Stimulated activated CD4-positive, alpha-beta T cell treated with anti-CD3 and anti-CD28 coated beads, Interleukin-12 subunit alpha, Interleukin-12 subunit beta, amount 100 ng/mL, for 4 hours (primary cell): ENCODE measurements at regions not wholly inside any gene's neighbourhood (a gene's known extent, or its start where the extent isn't known, plus 50 kb on each side); places are given as distances from the start of the nearest gene placed in this dataset.
"Not testable (repeated sequence)": the region's sequence is repeated elsewhere in the genome, so short reads cannot be mapped to it uniquely, and the experiment has no call there.

Source experiments
- DNase-seq: peaks from one replicate; pipeline ENCODE4 v3.0.0-alpha.2; 2020

- DNase-seq: no peak
Observed at GRCh38 chr5:162811071-162811470, 626.3 kb upstream of the CCNG1 start.

DNA sequence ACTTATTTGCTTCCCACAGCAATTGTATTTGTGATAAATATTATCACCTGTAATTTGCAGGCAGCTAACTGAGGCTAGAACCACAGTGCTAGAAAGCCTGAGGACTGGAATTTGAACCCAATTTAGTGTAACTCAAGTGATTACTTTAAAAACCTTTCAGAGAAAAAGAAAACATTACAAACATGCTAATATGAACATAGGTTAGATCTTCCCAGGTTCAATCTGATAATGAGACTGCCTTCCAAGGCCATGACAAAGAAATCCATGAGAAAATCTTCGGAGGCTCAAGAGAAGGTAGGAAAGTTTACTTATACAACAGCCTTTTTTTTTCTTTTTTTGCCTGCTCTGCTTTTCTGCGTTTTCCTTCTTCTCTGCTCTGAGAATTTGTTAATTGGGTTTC, 620.6 kb upstream of the CCNG1 start:
- DNase-seq: no peak

- no peak for DNase-seq
Observed at GRCh38 chr5:162817364-162817763, 620.0 kb upstream of the CCNG1 start.

- DNase-seq: not testable (repeated sequence)
Observed at GRCh38 chr5:162821664-162822063, 615.7 kb upstream of the CCNG1 start.

GRCh38 chr5:162824360-162824759, 613.0 kb upstream of the CCNG1 start:
- no peak for DNase-seq

GRCh38 chr5:162837155-162837554, 600.2 kb upstream of the CCNG1 start:
- DNase-seq: no peak

DNA sequence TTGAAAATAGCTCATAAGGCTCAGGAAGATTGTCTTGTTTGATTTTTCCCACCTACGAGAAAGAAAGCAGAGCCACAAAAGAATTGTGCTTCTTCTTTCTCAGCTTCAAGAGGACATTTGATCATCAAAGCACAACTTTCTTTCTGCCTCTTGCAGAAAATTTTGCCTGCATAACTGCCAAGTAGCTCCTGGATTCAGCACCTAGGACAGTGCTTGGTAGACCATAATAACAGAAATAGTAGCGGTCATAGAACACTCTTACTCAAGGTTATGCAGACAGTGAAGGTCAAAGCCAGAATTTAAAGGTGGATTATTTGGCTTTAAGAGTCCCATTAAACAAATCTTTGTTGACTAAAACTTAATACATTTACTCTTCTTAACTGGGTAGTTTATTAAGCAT, 594.7 kb upstream of the CCNG1 start:
- no peak for DNase-seq

- no peak for DNase-seq
Observed at GRCh38 chr5:162852134-162852533, 585.3 kb upstream of the CCNG1 start.

GRCh38 chr5:162858770-162859169, 578.6 kb upstream of the CCNG1 start:
- DNase-seq: no peak

GRCh38 chr5:162870966-162871365, 566.4 kb upstream of the CCNG1 start:
- no peak for DNase-seq

GRCh38 chr5:162882629-162883028, 554.8 kb upstream of the CCNG1 start:
- DNase-seq: no peak

- DNase-seq: no peak
Observed at GRCh38 chr5:162886717-162887116, 550.7 kb upstream of the CCNG1 start.

GRCh38 chr5:162888268-162888667, 549.1 kb upstream of the CCNG1 start:
- no peak for DNase-seq

GRCh38 chr5:162911873-162912272, 525.5 kb upstream of the CCNG1 start:
- DNase-seq: no peak

DNA sequence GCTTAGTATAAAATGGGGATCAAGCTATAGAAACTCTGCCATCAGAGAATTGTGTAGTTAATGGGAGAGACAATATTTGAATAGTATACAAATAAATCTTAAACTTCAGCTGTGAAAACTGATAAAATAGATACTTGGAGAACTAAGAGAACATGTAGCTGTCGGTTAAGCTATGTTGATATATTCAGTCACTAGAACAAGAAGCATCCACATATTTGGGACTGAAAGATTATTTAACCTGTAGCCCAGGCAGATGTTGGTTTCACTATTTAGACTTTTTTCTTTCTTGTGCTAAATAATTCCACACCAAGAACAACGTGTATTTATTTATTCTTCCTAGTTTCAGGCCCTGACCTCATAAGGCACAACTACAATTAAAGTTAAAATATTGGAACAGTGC, 521.0 kb upstream of the CCNG1 start:
- DNase-seq: no peak

DNA sequence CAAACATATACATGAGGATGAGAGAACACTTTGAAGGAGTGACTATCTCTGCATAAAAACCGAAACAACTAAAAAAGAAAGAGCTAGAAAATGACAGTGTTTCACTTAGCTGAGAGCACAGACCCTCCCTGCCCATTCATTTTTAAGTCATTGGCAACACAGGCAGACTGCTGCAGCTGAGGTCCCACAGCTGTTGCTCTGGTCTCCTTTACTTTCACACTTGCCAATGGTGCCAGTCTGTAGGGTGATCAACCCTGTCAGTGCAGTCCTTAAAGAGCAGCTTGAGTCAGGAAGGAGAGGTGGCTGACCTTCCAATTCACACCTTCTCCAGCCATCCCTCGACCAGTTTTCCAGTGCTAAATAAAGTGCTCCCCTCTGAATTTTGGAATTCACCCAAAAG, 508.3 kb upstream of the CCNG1 start:
- no peak for DNase-seq

DNA sequence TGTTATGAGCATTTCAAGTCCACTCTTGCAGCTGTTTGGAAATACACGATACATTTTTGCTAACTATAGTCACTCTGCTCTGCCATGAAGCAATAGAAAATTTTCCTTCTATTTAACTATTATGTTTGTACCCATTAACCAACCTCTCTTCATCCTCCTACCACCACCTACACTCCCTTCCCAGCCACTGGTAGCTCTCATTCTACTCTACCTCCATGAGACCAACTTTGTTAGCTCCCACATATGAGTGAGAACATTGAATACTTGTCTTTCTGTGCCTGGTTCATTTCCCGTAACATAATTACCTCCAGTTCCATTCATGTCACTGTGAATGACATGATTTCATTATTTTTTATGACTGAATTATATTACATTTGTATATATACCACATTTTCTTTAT, 505.9 kb upstream of the CCNG1 start:
- no peak for DNase-seq

GRCh38 chr5:162939991-162940390, 497.4 kb upstream of the CCNG1 start:
- DNase-seq: no peak

GRCh38 chr5:162948677-162949076, 488.7 kb upstream of the CCNG1 start:
- DNase-seq: no peak

DNA sequence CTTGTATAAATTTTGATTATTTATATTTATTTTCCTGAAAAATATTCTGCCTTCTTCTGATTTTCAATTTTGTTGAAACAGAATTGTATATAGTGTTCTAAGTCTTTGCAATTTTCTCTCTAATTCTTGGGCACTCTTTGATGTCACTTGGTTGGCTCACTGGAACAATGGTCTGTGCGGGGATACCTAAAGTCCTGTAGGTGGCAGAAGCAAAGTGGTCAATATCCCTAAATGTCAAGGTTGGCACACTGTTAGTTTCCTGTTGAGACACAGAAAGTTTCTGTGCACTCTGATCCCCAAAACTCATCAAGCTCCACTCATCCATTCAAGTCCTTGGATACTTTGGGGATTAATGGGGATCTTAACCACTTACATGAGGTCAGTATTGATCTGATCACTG, 480.8 kb upstream of the CCNG1 start:
- no peak for DNase-seq

DNA sequence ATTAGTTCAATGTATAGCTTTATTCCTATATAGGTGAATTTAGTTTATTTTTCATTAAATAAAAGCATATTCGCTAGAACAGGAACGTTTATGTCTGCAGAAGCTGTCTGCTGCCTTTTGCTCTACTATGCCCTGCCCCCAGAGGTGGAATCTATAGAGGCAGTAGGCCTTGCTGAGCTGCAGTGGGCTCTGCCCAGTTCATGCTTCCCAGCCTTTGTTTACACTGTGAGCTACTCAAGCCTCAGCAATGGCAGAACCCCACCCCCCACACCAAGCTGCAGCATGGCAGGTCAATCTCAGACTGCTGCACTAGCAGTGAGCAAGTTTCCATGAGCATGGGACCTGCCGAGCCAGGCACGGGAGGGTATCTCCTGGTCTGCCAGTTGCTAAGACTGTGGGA, 473.3 kb upstream of the CCNG1 start:
- DNase-seq: not testable (repeated sequence)

DNA sequence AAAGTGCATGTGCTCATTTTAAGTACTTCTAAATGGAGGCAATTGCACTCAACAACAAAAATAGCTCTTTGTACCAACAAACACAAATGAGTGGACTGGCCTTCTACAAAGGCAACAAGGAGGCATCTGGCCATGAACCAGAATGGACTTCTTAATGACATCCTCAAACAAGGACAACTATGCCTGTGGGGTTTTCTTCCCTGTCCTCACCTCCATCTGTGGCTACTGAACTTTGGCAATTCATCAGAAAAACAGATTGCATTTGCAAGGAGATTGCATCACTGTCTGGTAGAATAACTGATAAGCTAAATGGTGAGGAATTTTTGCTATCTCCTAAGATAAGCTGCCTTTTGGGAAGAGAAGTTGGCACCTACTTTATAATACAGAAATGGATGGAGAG, 447.3 kb upstream of the CCNG1 start:
- DNase-seq: no peak

DNA sequence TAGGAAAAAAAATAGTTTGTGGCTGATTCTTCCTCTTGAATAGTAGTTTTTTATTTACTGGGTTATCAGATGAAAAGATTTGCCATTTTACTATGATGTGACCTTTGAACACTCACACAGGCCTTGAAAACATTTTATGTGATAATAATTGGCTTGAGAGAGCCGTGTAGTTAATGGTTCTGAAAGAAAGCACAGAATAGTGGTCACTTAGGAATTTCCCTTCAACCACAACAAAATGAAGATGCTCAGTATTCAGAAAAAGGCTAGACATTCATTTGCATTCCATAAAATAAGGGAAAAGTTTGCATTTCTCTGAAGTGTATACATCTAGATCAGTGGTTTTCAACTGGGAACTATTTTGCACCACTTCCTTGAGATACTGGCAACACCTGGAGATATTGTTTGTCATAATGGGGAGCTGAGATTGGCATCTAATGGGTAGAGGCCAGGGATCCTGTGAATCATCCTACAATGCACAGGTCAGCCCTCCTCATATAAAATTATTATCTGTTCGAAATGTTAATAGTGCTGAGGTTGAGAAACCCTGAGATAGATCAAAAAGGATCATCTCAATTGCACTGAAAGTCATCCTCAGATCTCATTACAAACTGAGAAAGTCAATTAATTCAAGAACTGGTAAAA, 446.4 kb upstream of the CCNG1 start:
- DNase-seq: no peak

GRCh38 chr5:162995568-162995967, 441.8 kb upstream of the CCNG1 start:
- no peak for DNase-seq

- no peak for DNase-seq
Observed at GRCh38 chr5:162996053-162996452, 441.3 kb upstream of the CCNG1 start.

GRCh38 chr5:163005949-163006348, 431.4 kb upstream of the CCNG1 start:
- no peak for DNase-seq
